CD14-positive monocyte (primary cell): ENCODE measurements at regions not wholly inside any gene's neighbourhood (a gene's known extent, or its start where the extent isn't known, plus 50 kb on each side); places are given as distances from the start of the nearest gene placed in this dataset.

Experiments
- DNase-seq, 3 donors: peaks; one replicate each; pipeline ENCODE4 v3.0.0-alpha.2; 2011 to 2022
- H2AFZ ChIP-seq: 2 replicates; pipeline ENCODE4 v1.6.0; 2012; ENCODE audit warnings: mild to moderate bottlenecking, low read depth, low read length, inconsistent platforms; ENCODE audit not compliant: insufficient read depth, poor library complexity, severe bottlenecking
- H3K27ac ChIP-seq, 2 donors: 1 replicate in 1 of 2; 2 replicates in 1 of 2; pipeline ENCODE4 v1.5.1; 2012 to 2013; ENCODE audit warnings: low read length in 2 of 2, control low read depth in 1 of 2, inconsistent platforms in 1 of 2, low read depth in 1 of 2, mild to moderate bottlenecking in 1 of 2
- H3K27me3 ChIP-seq, 2 donors: one replicate each; pipeline versions ENCODE4 v1.6.0 to v1.6.1; 2011 to 2013; ENCODE audit warnings: low read length in 2 of 2; ENCODE audit not compliant: control insufficient read depth in 2 of 2, insufficient read depth in 2 of 2
- H3K36me3 ChIP-seq, 2 donors: replicated peaks in 1 of 2; 1 replicate in 1 of 2; 2 replicates in 1 of 2; pipeline versions ENCODE4 v1.5.1 to v1.6.1; 2012 to 2013; ENCODE audit warnings: low read length in 2 of 2, control low read depth in 1 of 2, inconsistent platforms in 1 of 2, mild to moderate bottlenecking in 1 of 2; ENCODE audit not compliant: insufficient read depth in 2 of 2, control insufficient read depth in 1 of 2
- H3K4me1 ChIP-seq, 2 donors: 1 replicate in 1 of 2; 2 replicates in 1 of 2; pipeline versions ENCODE4 v1.5.1 to v1.6.1; 2012 to 2013; ENCODE audit warnings: low read length in 2 of 2, control low read depth in 1 of 2, inconsistent platforms in 1 of 2, mild to moderate bottlenecking in 1 of 2, moderate library complexity in 1 of 2; ENCODE audit not compliant: insufficient read depth in 2 of 2, control insufficient read depth in 1 of 2
- H3K4me2 ChIP-seq: replicated peaks from 2 replicates; pipeline ENCODE3; 2012; ENCODE audit warnings: low read length, moderate library complexity, mild to moderate bottlenecking; ENCODE audit not compliant: poor library complexity, severe bottlenecking; ENCODE audit errors: extremely low read depth
- H3K4me3 ChIP-seq, 3 experiments: fragments of 200-600 bp in 1 of 3; sonication (generic) in 1 of 3; replicated peaks in 1 of 3; 1 replicate in 2 of 3; 2 replicates in 1 of 3; pipeline ENCODE4 v1.5.1; 2011 to 2013; ENCODE audit warnings: low read length in 3 of 3, mild to moderate bottlenecking in 3 of 3, control low read depth in 2 of 3, low read depth in 2 of 3, inconsistent platforms in 1 of 3, moderate library complexity in 1 of 3
- H3K79me2 ChIP-seq: 2 replicates; pipeline ENCODE4 v1.6.0; 2012; ENCODE audit warnings: mild to moderate bottlenecking, control low read depth, inconsistent platforms, low read length, moderate library complexity; ENCODE audit not compliant: insufficient read depth
- H3K9ac ChIP-seq: 2 replicates; pipeline ENCODE4 v1.6.0; 2017; ENCODE audit warnings: low read length, mild to moderate bottlenecking; ENCODE audit not compliant: insufficient read depth, poor library complexity, severe bottlenecking
- H3K9me3 ChIP-seq, 2 donors: replicated peaks in 1 of 2; 1 replicate in 1 of 2; 2 replicates in 1 of 2; pipeline versions ENCODE4 v1.5.1 to v1.6.1; 2012 to 2013; ENCODE audit warnings: low read length in 2 of 2, control low read depth in 1 of 2; ENCODE audit not compliant: control insufficient read depth in 1 of 2, insufficient read depth in 1 of 2
- H4K20me1 ChIP-seq: 2 replicates; pipeline ENCODE4 v1.6.0; 2012; ENCODE audit warnings: mild to moderate bottlenecking, low read length, control low read depth, moderate library complexity; ENCODE audit not compliant: insufficient read depth
- H3K27ac Mint-ChIP-seq, 7 donors: one replicate each; pipeline ENCODE4 v1.8.0; 2020; ENCODE audit warnings: mild to moderate bottlenecking in 7 of 7, mixed read lengths in 7 of 7, moderate library complexity in 6 of 7, inconsistent platforms in 2 of 7
- H3K27me3 Mint-ChIP-seq, 3 donors: one replicate each; pipeline ENCODE4 v1.8.0; 2021 to 2022; ENCODE audit warnings: low read depth in 3 of 3, mild to moderate bottlenecking in 3 of 3, mixed read lengths in 3 of 3, moderate library complexity in 3 of 3, inconsistent platforms in 1 of 3
- H3K36me3 Mint-ChIP-seq, 2 donors: one replicate each; pipeline ENCODE4 v1.8.0; 2020; ENCODE audit warnings: mixed read lengths in 2 of 2, inconsistent platforms in 1 of 2, mild to moderate bottlenecking in 1 of 2
- H3K4me1 Mint-ChIP-seq: one replicate; pipeline ENCODE4 v1.8.0; 2020; ENCODE audit warnings: mild to moderate bottlenecking, mixed read lengths
- H3K4me3 Mint-ChIP-seq, 2 donors: one replicate each; pipeline ENCODE4 v1.8.0; 2020; ENCODE audit warnings: mild to moderate bottlenecking in 2 of 2, mixed read lengths in 2 of 2, moderate library complexity in 1 of 2
- H3K9me3 Mint-ChIP-seq, 7 donors: one replicate each; pipeline ENCODE4 v1.8.0; 2020 to 2022; ENCODE audit warnings: mixed read lengths in 7 of 7, mild to moderate bottlenecking in 6 of 7, moderate library complexity in 6 of 7, inconsistent platforms in 2 of 7
- CTCF ChIP-seq: fragments of 200-600 bp; IDR thresholded peaks from one replicate; pipeline ENCODE4 v1.8.0; 2022; ENCODE audit warnings: antibody characterized with exemption, mild to moderate bottlenecking
- WGBS: methylation state at CpG from one replicate; pipeline ENCODE4 v1.1.5; 2013; ENCODE audit warnings: missing lambda C conversion rate; ENCODE audit not compliant: insufficient coverage; 5-methylcytosine and 5-hydroxymethylcytosine counted together
- intact Hi-C, 2 donors: fragments of 100-400 bp; cut with micrococcal nuclease; formaldehyde crosslinking; loops; one replicate each; pipeline versions ENCODE4 v1.15.0 to v1.15.1; 2023

DNA sequence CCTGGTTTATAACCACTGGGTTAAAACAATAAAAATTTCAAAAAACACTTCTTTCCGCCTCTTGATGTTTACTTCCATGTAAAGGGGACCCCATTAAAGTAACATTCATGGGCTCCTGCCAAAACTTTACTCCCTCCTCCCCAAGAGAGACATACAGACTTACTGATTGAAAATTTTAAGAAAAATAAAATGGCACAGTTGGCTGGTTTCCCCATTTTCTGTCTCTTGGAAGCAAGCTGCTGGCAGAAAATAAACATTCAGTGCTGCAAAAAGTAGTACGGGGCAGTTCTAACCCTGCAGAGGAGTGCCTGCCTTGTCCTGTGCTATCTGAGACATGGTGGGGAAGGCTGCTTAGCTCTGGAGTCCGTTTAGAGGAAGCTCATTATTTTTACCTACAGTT is 187.3 kb upstream of the INTU start:
- no peaks in the 10 kb centered on the region for H3K79me2 ChIP-seq
- H3K36me3 ChIP-seq = no peaks in the 10 kb centered on the region
- TF ChIP-seq CTCF = no peak
- H3K4me3 ChIP-seq = no peak overlapping the region
- no peaks in the 10 kb centered on the region for H3K4me1 Mint-ChIP-seq
- H3K9me3 ChIP-seq = no peaks in the 10 kb centered on the region
- H3K36me3 Mint-ChIP-seq = no peaks in the 10 kb centered on the region
- no peaks in the 10 kb centered on the region for H3K27me3 Mint-ChIP-seq
- H3K9me3 Mint-ChIP-seq = peaks cover 0 to 2% (median 0%) of the 10 kb centered on the region in 7 donors
- no peak overlapping the region for H2AFZ ChIP-seq
- H3K27me3 ChIP-seq = no peaks in the 10 kb centered on the region
- no peak overlapping the region for H3K27ac Mint-ChIP-seq
- H4K20me1 ChIP-seq = no peaks in the 10 kb centered on the region
- H3K9ac ChIP-seq = no peak overlapping the region
- H3K4me2 ChIP-seq = no peak overlapping the region
- H3K27ac ChIP-seq = no peak overlapping the region
- intact Hi-C loops = no loop called here
- no peak overlapping the region for H3K4me3 Mint-ChIP-seq
- WGBS = 100% methylated on average over 1 of the region's 3 CpGs
- no peak for DNase-seq
- no peaks in the 10 kb centered on the region for H3K4me1 ChIP-seq

GRCh38 chr4:127446427-127446885 is 186.3 kb upstream of the INTU start:
- H3K27ac Mint-ChIP-seq = no peak overlapping the region
- no peak for DNase-seq

More at GRCh38 chr4:127446427-127446885, 186.3 kb upstream of the INTU start:
- no peaks in the 10 kb centered on the region for H3K36me3 Mint-ChIP-seq
- H3K9me3 Mint-ChIP-seq = peaks cover 0 to 2% (median 0%) of the 10 kb centered on the region in 7 donors
- H3K4me2 ChIP-seq = no peak overlapping the region
- H4K20me1 ChIP-seq = no peaks in the 10 kb centered on the region
- no peaks in the 10 kb centered on the region for H3K79me2 ChIP-seq
- H3K9ac ChIP-seq = no peak overlapping the region
- H3K9me3 ChIP-seq = no peaks in the 10 kb centered on the region
- intact Hi-C loops = no loop called here
- WGBS = 100% methylated on average over 1 of the region's 4 CpGs
- no peaks in the 10 kb centered on the region for H3K4me1 Mint-ChIP-seq
- no peaks in the 10 kb centered on the region for H3K36me3 ChIP-seq
- no peak overlapping the region for H3K27ac ChIP-seq
- H3K27me3 ChIP-seq = no peaks in the 10 kb centered on the region
- no peaks in the 10 kb centered on the region for H3K27me3 Mint-ChIP-seq
- H2AFZ ChIP-seq = no peak overlapping the region
- H3K4me1 ChIP-seq = no peaks in the 10 kb centered on the region
- no peak overlapping the region for H3K4me3 ChIP-seq
- no peak overlapping the region for H3K4me3 Mint-ChIP-seq
- no peak for TF ChIP-seq CTCF
